GM12873 (cell line): ENCODE measurements at regions not wholly inside any gene's neighbourhood (a gene's known extent, or its start where the extent isn't known, plus 50 kb on each side); places are given as distances from the start of the nearest gene placed in this dataset.

ENCODE experiments used
- CTCF ChIP-seq: IDR thresholded peaks from 2 replicates; pipeline ENCODE4 v1.5.1; 2012; ENCODE audit warnings: low read depth, mild to moderate bottlenecking, moderate library complexity, low read length, control low read depth; ENCODE audit not compliant: insufficient read depth; ENCODE audit errors: missing control alignments

- no peak for TF ChIP-seq CTCF
Measured at GRCh38 chr10:52440612-52441285, 126.7 kb downstream of the DKK1 start.

GRCh38 chr10:52442576-52442975 lies 128.5 kb downstream of the DKK1 start:
- no peak for TF ChIP-seq CTCF

- no peak for TF ChIP-seq CTCF
Measured at GRCh38 chr10:52443419-52444388, 129.6 kb downstream of the DKK1 start.

GRCh38 chr10:52446391-52446790 lies 132.3 kb downstream of the DKK1 start:
- TF ChIP-seq CTCF: no peak

- TF ChIP-seq CTCF: no peak
Measured at GRCh38 chr10:52447931-52448353, 133.9 kb downstream of the DKK1 start.

GRCh38 chr10:52450762-52451291 lies 136.7 kb downstream of the DKK1 start:
- no peak for TF ChIP-seq CTCF

GRCh38 chr10:52451817-52452216 lies 137.7 kb downstream of the DKK1 start:
- TF ChIP-seq CTCF: no peak
